Neural progenitor cell (in vitro differentiated cells): ENCODE measurements at regions not wholly inside any gene's neighbourhood (a gene's known extent, or its start where the extent isn't known, plus 50 kb on each side); places are given as distances from the start of the nearest gene placed in this dataset.

Experiments used
- EZH2 ChIP-seq: fragments of 200-600 bp; sonication (generic); IDR thresholded peaks from 2 replicates; pipeline ENCODE4 v1.6.1; 2017; ENCODE audit warnings: antibody characterized with exemption, mild to moderate bottlenecking, moderate library complexity
- TF ChIP-seq, protein P1 (sequence below): fragments of 200-600 bp; sonication (generic); IDR thresholded peaks from 2 replicates; pipeline ENCODE4 v1.5.1; 2017; ENCODE audit warnings: antibody characterized with exemption, mild to moderate bottlenecking

DNA sequence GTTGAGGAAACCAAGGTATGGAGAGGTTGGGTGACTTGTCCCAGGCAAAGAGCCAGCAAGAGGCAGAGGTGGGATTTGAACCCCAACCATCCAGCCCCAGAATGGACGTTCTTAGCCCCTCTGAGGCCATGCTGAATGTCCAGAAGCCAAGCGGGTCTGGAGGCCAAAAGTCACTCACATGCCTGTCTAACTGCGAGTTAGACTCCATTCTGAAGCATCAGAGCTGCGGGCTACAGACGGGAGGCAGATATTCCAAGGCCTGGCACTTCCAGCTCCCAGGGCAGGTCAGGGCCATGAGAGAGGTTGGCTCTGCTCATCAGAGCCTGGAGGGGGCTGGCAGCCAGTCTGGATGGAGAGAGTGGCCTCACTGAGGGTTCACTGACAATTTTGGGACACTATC, 616.5 kb downstream of the BRD1 start:
- TF ChIP-seq, protein P1, sequence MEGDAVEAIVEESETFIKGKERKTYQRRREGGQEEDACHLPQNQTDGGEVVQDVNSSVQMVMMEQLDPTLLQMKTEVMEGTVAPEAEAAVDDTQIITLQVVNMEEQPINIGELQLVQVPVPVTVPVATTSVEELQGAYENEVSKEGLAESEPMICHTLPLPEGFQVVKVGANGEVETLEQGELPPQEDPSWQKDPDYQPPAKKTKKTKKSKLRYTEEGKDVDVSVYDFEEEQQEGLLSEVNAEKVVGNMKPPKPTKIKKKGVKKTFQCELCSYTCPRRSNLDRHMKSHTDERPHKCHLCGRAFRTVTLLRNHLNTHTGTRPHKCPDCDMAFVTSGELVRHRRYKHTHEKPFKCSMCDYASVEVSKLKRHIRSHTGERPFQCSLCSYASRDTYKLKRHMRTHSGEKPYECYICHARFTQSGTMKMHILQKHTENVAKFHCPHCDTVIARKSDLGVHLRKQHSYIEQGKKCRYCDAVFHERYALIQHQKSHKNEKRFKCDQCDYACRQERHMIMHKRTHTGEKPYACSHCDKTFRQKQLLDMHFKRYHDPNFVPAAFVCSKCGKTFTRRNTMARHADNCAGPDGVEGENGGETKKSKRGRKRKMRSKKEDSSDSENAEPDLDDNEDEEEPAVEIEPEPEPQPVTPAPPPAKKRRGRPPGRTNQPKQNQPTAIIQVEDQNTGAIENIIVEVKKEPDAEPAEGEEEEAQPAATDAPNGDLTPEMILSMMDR: no peak
- TF ChIP-seq EZH2: no peak
